Right atrium auricular region (tissue), 2 donors: ENCODE measurements at regions not wholly inside any gene's neighbourhood (a gene's known extent, or its start where the extent isn't known, plus 50 kb on each side); places are given as distances from the start of the nearest gene placed in this dataset.

ENCODE experiments used
- DNase-seq: peaks from one replicate; pipeline ENCODE4 v3.0.0-alpha.2; 2019; ENCODE audit warnings: low spot score
- H3K27ac ChIP-seq, 2 donors: fragments of 200-600 bp; sonication (generic); 1 replicate in 1 of 2; 2 replicates in 1 of 2; pipeline ENCODE4 v1.5.1; 2016 to 2019
- H3K27me3 ChIP-seq, 2 donors: fragments of 200-600 bp; sonication (generic); one replicate each; pipeline versions ENCODE4 v1.5.1 to v1.6.0; 2017 to 2019
- H3K36me3 ChIP-seq: fragments of 200-600 bp; sonication (generic); one replicate; pipeline ENCODE4 v1.5.1; 2016
- H3K4me1 ChIP-seq, 2 donors: fragments of 200-600 bp; sonication (generic); one replicate each; pipeline versions ENCODE4 v1.5.1 to v1.6.0; 2017 to 2019
- H3K4me3 ChIP-seq, 2 donors: fragments of 200-600 bp; sonication (generic); 1 replicate in 1 of 2; 2 replicates in 1 of 2; pipeline ENCODE4 v1.5.1; 2017 to 2019; ENCODE audit warnings: mild to moderate bottlenecking in 1 of 2, moderate library complexity in 1 of 2
- H3K9me3 ChIP-seq, 2 donors: fragments of 200-600 bp; sonication (generic); one replicate each; pipeline ENCODE4 v1.5.1; 2019
- TF ChIP-seq, protein P1 (sequence below), 2 donors: fragments of 200-600 bp; sonication (generic); IDR thresholded peaks; one replicate each; pipeline ENCODE4 v1.5.1; 2019; ENCODE audit warnings: antibody characterized with exemption in 2 of 2

DNA sequence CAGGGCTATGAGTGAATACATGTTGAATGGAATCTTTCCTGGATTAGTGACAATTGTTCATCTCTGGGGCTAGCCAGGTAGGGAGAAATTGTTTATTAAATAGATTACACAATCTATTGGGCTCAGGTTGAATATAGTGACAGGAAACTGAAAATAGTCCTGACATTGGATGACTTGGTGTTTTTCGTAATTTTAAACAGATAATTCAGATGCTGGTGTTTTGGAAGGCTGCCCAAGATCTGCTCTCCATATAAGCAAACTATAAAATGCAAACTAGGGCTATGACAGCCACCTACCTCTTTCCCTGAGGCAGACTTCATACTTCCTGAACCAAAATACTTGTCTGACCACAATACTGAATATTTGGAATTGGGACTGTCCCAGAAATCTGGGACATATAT lies 99.1 kb downstream of the ENC1 start:
- no peak overlapping the region for H3K27ac ChIP-seq

DNA sequence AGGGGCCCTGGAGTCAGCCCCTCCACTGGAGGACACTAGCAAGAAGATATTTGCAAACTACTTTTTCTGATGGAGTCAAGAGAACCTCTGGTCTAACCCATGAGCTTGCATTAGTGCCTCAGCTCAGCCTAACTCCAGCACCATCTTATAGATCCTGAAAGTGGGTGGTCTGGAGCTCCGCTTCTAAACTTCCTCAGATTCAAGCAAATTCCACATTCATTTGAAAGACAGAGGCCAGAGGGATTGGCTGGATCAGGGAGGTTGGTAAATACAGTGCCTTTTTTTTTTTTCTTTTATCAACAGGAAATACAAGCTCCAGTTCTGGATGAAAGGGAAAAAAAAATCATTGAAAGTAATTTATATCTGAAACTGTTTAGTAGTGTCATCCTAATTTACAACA lies 99.9 kb downstream of the ENC1 start:
- TF ChIP-seq, protein P1, sequence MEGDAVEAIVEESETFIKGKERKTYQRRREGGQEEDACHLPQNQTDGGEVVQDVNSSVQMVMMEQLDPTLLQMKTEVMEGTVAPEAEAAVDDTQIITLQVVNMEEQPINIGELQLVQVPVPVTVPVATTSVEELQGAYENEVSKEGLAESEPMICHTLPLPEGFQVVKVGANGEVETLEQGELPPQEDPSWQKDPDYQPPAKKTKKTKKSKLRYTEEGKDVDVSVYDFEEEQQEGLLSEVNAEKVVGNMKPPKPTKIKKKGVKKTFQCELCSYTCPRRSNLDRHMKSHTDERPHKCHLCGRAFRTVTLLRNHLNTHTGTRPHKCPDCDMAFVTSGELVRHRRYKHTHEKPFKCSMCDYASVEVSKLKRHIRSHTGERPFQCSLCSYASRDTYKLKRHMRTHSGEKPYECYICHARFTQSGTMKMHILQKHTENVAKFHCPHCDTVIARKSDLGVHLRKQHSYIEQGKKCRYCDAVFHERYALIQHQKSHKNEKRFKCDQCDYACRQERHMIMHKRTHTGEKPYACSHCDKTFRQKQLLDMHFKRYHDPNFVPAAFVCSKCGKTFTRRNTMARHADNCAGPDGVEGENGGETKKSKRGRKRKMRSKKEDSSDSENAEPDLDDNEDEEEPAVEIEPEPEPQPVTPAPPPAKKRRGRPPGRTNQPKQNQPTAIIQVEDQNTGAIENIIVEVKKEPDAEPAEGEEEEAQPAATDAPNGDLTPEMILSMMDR (IDR thresholded peaks at IDR 0.05): no peak
- H3K9me3 ChIP-seq: no peaks in the 10 kb centered on the region
- DNase-seq: no peak
- no peaks in the 10 kb centered on the region for H3K27me3 ChIP-seq
- H3K4me1 ChIP-seq: peaks cover 0 to 14% of the 10 kb centered on the region in 2 donors
- H3K27ac ChIP-seq: no peak overlapping the region
- no peak overlapping the region for H3K4me3 ChIP-seq
- H3K36me3 ChIP-seq: no peaks in the 10 kb centered on the region

More for the DNA sequence above, 99.1 kb downstream of the ENC1 start:
- TF ChIP-seq, protein P1 (IDR thresholded peaks at IDR 0.05): no peak
- DNase-seq: no peak
- Histone ChIP-seq H3K4me3 (no peak overlapping the region), H3K9me3 (no peaks in the 10 kb centered on the region), H3K27me3 (no peaks in the 10 kb centered on the region), H3K4me1 (peaks cover 0 to 14% of the 10 kb centered on the region in 2 donors), H3K36me3 (no peaks in the 10 kb centered on the region)

DNA sequence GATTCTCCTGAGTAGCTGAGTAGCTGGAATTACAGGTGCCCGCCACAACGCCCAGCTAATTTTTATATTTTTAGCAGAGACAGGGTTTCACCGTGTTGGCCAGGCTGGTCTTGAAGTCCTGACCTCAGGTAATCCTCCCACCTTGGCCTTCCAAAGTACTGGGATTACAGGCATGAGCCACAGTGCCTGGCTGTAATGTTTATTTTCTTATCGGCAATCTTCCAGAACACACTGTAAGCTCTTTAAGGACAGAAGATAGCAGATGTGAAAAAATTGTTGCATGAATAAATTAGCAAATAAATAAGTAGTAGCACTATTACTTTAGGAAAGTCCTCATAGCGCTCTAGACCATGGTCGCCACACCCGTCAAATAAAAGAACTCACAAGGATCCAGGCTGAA lies 100.5 kb downstream of the ENC1 start:
- Histone ChIP-seq H3K36me3 (no peaks in the 10 kb centered on the region), H3K27me3 (no peaks in the 10 kb centered on the region), H3K27ac (no peak overlapping the region), H3K4me1 (peaks cover 0 to 14% of the 10 kb centered on the region in 2 donors), H3K9me3 (peaks cover 0 to 3% of the 10 kb centered on the region in 2 donors), H3K4me3 (no peak overlapping the region)
- TF ChIP-seq, protein P1 (IDR thresholded peaks at IDR 0.05): no peak
- DNase-seq: no peak

DNA sequence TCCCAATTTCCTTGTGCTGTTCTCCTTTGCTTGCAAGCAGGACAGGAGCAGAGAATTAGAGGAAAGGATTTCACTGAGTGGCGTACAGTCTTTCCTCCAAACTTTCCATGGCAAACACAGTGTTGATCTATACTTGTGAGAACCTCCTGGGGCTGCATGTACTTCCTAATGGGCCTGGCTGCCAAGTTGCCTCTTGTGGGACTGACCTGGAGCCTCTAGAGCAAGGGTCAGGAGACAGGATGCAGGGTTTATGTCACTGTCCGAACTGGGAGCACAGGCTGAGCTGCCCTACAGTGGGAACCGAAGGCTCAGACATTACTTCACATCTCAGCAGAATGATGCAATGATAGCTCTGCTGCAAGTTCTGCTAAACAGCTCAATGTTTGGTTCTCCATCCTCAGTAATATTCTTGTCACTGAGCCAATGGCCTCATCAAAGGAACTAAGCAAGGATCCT lies 102.3 kb downstream of the ENC1 start:
- TF ChIP-seq, protein P1 (IDR thresholded peaks at IDR 0.05): no peak
- DNase-seq: peak; percentile 83
- H3K36me3 ChIP-seq: no peaks in the 10 kb centered on the region
- H3K4me1 ChIP-seq: peaks cover 0 to 14% of the 10 kb centered on the region in 2 donors
- no peaks in the 10 kb centered on the region for H3K27me3 ChIP-seq
- no peak overlapping the region for H3K4me3 ChIP-seq
- H3K9me3 ChIP-seq: peaks cover 5 to 19% of the 10 kb centered on the region in 2 donors
- peak overlapping the region; percentile 14 to 42 for H3K27ac ChIP-seq

DNA sequence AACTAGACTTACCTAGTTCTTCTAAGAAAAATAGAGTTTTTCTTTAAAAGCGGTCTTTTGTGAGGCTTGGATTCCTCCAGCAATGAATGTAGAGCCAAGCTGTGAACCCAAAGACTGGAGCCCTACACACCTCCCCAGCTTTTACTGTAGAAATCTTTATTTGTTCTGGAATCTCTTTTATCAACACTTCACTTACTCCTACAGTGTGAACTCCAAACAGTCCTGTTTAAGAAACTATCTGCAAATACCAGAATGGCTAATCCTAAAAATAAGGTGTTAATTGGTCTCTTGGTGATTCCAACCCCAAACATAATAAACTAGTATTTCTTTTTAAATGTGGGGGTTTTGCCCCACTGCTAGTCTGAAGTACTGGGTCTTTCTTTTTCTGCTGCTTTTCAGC lies 103.9 kb downstream of the ENC1 start:
- Histone ChIP-seq H3K4me1 (peaks cover 0 to 14% of the 10 kb centered on the region in 2 donors), H3K27me3 (no peaks in the 10 kb centered on the region), H3K36me3 (no peaks in the 10 kb centered on the region), H3K4me3 (no peak overlapping the region), H3K9me3 (peaks cover 5 to 31% of the 10 kb centered on the region in 2 donors), H3K27ac (no peak overlapping the region)
- DNase-seq: no peak
- TF ChIP-seq, protein P1 (IDR thresholded peaks at IDR 0.05): no peak

DNA sequence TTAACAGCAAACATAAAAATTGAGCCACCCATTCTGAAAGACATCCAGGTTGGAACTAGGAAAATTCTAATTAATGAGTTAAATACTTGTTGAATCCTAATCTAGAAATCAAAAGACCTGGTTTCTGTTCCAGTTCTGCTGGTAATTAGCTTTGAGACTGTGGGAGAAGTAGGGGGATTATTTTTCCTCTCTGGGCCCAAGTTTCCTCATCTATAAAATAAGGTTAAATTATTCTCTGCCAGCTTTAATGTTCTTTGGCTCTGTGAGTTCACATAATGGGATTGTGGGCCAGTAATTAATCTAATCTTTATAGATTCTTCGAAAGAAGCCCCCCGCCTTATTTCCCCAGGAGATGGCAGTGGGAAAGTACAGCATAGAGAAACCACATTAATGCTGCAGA lies 104.6 kb downstream of the ENC1 start:
- Histone ChIP-seq H3K4me3 (no peak overlapping the region), H3K27me3 (no peaks in the 10 kb centered on the region), H3K9me3 (peaks cover 5 to 31% of the 10 kb centered on the region in 2 donors), H3K27ac (no peak overlapping the region), H3K36me3 (no peaks in the 10 kb centered on the region), H3K4me1 (peaks cover 0 to 14% of the 10 kb centered on the region in 2 donors)
- DNase-seq: no peak
- TF ChIP-seq, protein P1 (IDR thresholded peaks at IDR 0.05): no peak
